ENCODE measurements at regions not wholly inside any gene's neighbourhood (a gene's known extent, or its start where the extent isn't known, plus 50 kb on each side); places are given as distances from the start of the nearest gene placed in this dataset.

DNA sequence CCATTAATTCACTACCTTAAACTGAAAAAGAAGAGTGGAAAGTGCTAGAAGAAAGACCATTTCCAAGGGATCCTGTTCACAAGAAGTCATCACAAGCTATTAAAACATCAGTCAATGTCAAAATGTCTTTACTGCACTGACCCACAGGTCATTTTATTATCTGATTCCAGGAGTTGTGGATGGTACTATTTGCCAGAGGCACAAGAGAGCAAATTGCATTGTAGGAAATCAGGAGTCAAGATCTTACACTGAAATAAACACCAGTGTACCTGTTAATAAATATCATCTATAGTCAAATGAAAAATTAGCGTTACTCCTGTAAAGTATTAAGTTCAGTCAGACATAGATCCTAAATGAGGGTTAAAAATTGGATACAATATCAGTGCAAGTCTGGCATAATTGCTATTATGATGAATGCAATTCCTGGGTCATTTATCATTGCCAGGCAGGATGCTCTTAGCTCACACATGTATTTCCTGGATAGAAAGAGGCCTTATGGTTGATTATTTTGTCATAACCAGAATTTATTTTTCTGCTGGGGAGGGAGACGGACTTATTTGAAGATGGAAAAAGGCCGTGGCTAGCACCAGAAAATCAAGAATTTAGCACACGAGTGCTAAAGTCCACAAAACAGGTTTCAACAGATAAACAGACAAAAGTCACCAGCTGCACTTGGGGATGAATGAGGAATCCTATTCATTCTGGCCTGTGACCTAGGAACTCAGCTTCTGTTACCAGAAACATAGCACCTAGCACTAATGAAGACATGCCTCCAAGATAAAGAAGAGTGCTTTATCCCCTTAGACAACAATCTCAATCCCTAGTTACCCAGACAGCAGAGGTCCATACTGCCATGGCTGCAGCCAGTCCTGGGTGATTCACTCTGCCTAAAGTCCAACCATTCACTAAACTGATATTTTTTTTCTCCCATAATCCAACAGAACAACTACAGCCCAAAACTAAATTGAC lies 683.1 kb upstream of the POM121L12 start:
- Histone ChIP-seq H3K4me3 (ENCODE audit: extremely low read depth in 1 of 4, insufficient read depth in 2 of 4, low read depth in 3 of 4, low read length in 4 of 4) (no peak overlapping the region), H3K14ac (ENCODE audit: insufficient read length) (no peak overlapping the region), H4K91ac (replicated peaks; ENCODE audit: insufficient read length, low read length) (no peak overlapping the region), H3K56ac (replicated peaks; ENCODE audit: insufficient read length, low read depth, low read length) (no peak overlapping the region), H2BK20ac (ENCODE audit: low read length) (no peak overlapping the region), H3K23me2 (ENCODE audit: low read depth, low read length) (no peaks in the 10 kb centered on the region), H3K4me2 (ENCODE audit: insufficient read depth in 1 of 2, low read depth in 2 of 2, low read length in 2 of 2) (no peak overlapping the region), H2BK12ac (ENCODE audit: low read depth, low read length) (no peak overlapping the region), H3K23ac (ENCODE audit: insufficient read length) (no peak overlapping the region), H2AFZ (ENCODE audit: low read length) (no peak overlapping the region), H3K79me2 (ENCODE audit: control insufficient read depth in 1 of 2, insufficient read depth in 2 of 2, low read length in 2 of 2) (no peaks in the 10 kb centered on the region), H2BK120ac (replicated peaks; ENCODE audit: low read depth, low read length) (no peak overlapping the region), H4K20me1 (replicated peaks in 1 of 2; ENCODE audit: control insufficient read depth in 1 of 2, insufficient read depth in 2 of 2, low read length in 2 of 2) (no peaks in the 10 kb centered on the region), H2BK15ac (ENCODE audit: low read length) (no peak overlapping the region), H3K36me3 (ENCODE audit: control insufficient read depth in 2 of 4, insufficient read depth in 4 of 4, low read length in 3 of 4) (no peaks in the 10 kb centered on the region), H2AK5ac (ENCODE audit: low read depth, low read length) (no peak overlapping the region), H3K27ac (ENCODE audit: low read depth, low read length) (no peak overlapping the region), H3K9ac (replicated peaks in 1 of 4; ENCODE audit: extremely low read depth in 1 of 4, low read depth in 3 of 4, low read length in 3 of 4) (no peak overlapping the region), H4K8ac (ENCODE audit: extremely low read depth, insufficient read depth, low read length) (no peak overlapping the region), H4K5ac (ENCODE audit: insufficient read length, low read depth, low read length) (no peak overlapping the region), H2BK5ac (ENCODE audit: low read depth, low read length) (no peak overlapping the region), H3K4me1 (replicated peaks in 1 of 4; ENCODE audit: control insufficient read depth in 3 of 4, insufficient read depth in 4 of 4, low read length in 3 of 4) (no peaks in the 10 kb centered on the region), H3K27me3 (replicated peaks in 1 of 4; ENCODE audit: control insufficient read depth in 3 of 4, extremely low read depth in 1 of 4, insufficient read depth in 3 of 4, low read length in 3 of 4) (no peaks in the 10 kb centered on the region), H3K18ac (ENCODE audit: extremely low read depth, low read length) (no peak overlapping the region), H3K4ac (replicated peaks; ENCODE audit: insufficient read length, low read depth, low read length) (no peak overlapping the region), H3K79me1 (ENCODE audit: low read depth, low read length) (no peaks in the 10 kb centered on the region), H3K9me3 (ENCODE audit: insufficient read depth in 2 of 2, low read depth in 1 of 2, low read length in 1 of 2) (no peaks in the 10 kb centered on the region)
- DNase-seq (ENCODE audit: low read depth in 1 of 2, low spot score in 2 of 2) (no peak), FAIRE-seq (no peak)
- TF ChIP-seq, protein P1, sequence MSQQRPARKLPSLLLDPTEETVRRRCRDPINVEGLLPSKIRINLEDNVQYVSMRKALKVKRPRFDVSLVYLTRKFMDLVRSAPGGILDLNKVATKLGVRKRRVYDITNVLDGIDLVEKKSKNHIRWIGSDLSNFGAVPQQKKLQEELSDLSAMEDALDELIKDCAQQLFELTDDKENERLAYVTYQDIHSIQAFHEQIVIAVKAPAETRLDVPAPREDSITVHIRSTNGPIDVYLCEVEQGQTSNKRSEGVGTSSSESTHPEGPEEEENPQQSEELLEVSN (IDR thresholded peaks at IDR 0.05), result no peak
- no peak for TF ChIP-seq SIRT6 (IDR thresholded peaks at IDR 0.05; ENCODE audit: low read length)
- TF ChIP-seq, protein P2, sequence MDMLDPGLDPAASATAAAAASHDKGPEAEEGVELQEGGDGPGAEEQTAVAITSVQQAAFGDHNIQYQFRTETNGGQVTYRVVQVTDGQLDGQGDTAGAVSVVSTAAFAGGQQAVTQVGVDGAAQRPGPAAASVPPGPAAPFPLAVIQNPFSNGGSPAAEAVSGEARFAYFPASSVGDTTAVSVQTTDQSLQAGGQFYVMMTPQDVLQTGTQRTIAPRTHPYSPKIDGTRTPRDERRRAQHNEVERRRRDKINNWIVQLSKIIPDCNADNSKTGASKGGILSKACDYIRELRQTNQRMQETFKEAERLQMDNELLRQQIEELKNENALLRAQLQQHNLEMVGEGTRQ (IDR thresholded peaks at IDR 0.05; ENCODE audit: low read length), result no peak
- POLR2A ChIA-PET (ENCODE audit: partially characterized antibody), result no interaction called here
- CTCF ChIA-PET (ENCODE audit: partially characterized antibody), result no interaction called here
- 91% methylated on average over 4 of the region's 4 CpGs; no CpG with 5 or more reads in 1 of the 2 experiments for WGBS, 2 experiments (ENCODE audit: extremely low coverage in 1 of 2, insufficient coverage in 1 of 2, insufficient read length in 1 of 2, insufficient replicate concordance in 2 of 2, low coverage in 1 of 2, low lambda C conversion rate in 2 of 2, missing lambda C conversion rate in 1 of 2)

All from H1 (cell line).